ENCODE measurements at regions not wholly inside any gene's neighbourhood (a gene's known extent, or its start where the extent isn't known, plus 50 kb on each side); places are given as distances from the start of the nearest gene placed in this dataset.

DNA sequence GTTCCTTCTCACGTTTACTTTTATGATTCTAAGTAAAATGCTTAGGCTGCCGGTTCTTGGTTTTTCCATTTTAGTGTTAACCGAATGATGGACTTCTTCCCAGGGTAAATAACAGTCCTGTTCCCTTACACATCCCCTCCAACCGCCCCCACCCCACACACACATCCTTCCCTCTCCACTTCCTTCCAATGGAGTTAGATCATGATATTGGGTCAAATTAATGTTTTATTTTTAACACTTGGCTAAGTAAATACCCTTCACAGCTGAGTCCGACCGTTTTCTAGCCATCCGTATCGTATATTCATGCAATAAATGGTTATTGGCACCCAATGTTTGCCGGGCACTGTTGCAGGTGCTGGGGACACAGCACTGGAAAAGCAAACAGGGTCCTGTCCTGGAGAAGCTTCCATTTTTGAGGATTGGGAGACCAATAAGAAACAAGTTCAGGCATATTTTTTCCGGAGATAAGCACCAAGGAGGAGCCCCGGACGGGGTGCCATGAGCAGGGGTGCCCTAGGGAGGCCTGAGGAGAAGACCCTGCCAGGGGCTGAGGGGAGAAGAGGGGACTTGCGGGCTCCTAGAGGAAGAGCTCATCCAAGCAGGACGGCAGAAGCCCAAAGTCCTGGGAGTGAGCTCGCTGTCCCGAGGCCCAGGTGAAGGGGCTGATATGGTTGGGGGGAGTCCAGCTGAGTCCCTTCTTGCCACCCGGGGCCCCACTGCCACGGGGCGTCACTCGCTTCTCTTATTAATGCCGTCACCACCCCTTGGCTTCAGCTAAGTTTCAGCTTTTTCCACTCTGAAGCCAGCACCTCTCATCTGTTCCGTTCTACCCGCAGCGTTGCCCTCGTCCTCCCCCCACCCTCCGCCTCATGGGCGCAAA, 126.0 kb upstream of the RET start:
- DNase-seq (ENCODE audit: low read depth, low spot score) = no peak
- no peak overlapping the region for H3K27ac ChIP-seq

DNA sequence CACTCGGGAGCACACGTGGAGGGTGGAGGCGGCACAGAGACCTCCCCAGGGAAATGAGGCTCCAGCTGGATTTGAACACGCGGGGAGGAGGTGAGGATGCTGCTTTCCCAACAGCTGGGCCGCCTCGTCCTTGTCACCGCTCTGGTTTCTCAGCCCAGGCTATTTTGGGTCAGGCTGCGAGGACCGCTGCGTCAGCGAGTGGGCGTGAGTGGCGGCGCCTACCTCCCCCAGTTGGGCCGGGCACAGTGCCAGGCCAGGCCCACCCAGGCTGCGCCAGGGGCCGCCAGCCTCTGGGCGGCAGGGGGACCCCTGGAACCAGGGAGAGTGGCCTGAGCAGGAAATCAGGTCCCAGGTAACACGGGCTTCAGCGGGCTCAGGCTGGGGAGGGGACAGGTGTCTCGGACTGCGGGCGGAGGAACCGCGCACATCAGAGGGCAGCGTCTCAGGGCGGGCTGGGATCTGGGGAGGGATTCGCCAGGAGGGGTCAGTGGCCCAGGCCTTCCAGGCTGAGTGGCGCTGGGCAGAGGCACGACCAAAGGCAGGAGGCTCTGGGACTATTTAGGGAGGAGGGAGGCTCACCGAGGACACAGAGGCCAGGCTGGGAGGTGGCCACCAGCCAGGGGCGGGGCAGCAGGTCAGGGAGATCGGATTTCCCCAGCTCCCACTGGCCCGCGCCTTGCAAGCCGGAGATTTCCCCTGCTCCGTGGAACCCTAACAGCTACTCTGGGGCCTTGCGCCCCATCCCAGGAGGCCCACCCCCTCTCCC, 125.2 kb upstream of the RET start:
- no peak overlapping the region for H3K27ac ChIP-seq
- no peak for DNase-seq (ENCODE audit: low read depth, low spot score)

DNA sequence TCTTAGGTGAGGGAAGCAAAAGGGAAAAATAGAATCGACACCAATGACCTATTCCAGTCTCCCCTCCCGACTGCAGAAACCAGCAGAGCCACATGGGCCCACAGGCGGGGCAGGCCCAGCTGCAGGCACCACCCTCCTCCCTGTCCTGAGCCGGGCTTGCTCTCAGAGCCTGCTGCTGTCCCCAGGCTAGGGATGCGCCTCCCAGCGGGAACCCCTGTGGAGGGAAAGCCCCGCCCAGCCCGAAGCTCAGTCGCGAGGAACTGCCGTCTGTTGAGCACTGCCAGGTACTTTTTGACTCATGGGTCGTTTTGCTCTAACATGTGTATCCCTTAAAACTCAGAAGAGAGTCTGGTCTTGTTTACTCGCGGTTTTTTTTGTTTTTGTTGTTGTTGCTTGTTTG, 124.5 kb upstream of the RET start:
- peak; percentile 2 for DNase-seq (ENCODE audit: low read depth, low spot score)
- H3K27ac ChIP-seq = no peak overlapping the region

DNA sequence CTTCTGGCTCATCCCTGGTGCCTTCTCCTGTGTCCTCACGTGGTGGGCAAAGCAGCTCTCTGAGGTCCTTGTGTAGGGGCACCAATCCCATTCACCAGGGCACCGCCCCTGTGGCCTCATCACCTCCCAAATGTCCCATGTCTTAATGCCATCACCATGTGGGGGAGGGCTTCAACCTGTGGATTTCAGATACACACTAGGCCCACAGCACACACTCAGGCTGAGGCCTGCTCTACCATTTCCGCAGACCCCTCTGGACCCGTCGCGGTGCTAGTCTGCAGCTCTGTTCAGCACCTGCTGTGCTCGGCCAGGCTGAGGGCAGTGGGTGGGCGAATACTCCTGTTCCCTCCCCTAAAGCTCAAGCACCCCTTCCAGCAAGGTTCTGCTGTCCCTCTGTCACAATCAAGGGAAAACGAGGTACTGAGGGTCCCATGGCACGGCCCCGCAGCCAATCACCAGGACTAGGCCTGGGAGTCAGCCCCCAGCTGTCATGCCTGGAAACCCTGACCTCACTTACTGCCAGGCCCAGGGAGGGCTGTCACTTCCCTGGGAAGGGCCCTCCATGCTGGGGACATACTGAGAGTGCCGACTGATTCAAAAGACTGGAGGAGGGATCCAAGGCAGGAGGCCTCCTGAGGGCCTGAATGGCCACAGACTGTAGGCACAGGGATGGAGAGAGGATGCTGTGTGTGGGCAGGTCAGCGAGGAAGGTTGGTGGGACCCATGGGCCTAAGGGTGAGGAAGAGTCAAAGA, 123.8 kb upstream of the RET start:
- H3K27ac ChIP-seq = no peak overlapping the region
- no peak for DNase-seq (ENCODE audit: low read depth, low spot score)

DNA sequence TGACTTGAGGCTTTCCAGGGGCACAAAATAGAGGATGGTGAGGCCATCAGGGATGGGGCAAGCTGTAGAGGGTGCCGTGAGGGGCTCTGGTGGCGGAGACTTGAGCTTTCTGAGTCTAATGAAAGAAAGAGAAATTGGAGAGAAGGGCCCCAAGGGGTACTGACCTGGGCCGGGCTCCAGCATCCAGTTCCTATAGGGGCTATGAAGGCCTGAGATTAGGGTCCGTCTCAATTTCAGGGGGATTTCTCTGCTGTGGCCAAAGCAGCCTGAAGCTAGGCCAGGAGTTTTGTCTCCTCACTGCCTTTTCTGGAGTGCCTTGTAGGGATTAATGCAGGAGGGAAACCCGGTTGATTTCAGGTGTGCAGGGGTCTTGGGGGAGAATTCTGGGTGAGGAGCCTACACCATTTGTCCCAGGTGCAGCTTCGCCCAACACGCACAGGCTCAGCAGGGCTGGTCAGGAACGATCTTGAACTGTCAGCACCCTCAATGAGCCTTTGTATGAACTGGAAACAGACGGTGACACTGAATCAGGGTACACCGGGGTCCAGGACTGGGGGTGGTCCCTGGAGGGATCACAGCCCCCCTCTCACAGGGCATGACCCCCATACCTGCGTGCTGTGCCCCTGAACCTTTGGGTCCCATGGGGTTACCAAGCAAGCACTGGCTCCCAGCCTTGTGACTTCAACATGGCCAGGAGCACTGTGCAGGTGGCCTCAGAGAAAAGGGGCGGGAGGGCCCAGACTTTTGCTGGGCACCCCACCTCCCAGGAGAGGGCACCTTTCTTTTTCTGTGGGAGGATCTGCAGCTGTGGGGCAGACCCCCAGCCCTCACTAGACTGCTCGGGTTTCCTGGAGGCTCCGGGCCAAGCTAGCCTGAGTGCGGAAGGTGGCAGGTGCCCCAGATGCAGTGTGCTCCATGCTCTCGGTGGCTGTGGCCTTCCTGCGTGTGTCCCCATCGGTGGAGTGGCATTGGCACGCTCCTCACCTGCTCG, 122.9 kb upstream of the RET start:
- no peak overlapping the region for H3K27ac ChIP-seq
- no peak for DNase-seq (ENCODE audit: low read depth, low spot score)

DNA sequence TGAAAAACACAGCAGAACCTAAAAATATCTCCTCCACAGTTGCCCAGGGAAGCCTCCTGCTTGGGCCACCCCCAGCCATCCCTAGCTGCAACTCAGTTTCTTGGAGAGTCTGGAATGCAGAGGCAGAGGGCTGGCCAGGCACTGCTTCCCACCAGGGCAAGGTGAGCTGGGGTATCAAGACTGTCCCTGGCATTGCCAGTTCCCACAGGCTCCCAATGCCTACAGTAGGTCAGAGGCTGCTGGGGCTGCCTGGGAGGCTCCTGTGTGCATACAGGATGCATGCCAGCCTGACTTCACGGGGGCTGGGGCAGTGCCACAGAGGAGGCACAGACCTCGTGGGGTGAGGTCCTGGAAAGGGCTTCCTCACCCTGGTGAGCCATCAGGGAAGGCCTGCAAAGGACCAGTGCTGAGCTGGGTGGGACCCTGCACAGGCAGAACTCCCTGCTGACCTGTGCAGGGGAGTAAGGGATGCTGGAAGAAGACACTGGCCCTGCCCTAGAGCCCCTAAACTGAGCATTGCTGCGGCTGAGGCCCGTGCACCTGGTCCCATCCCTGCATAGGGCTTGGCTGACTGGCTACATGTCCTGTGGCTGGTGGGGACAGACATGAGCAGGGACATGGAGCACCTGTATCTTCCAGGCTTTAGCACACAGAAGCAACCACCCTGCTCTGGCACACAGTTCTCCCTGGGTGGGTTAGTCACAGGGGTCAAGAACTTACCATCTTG, 121.9 kb upstream of the RET start:
- no peak overlapping the region for H3K27ac ChIP-seq
- no peak for DNase-seq (ENCODE audit: low read depth, low spot score)

DNA sequence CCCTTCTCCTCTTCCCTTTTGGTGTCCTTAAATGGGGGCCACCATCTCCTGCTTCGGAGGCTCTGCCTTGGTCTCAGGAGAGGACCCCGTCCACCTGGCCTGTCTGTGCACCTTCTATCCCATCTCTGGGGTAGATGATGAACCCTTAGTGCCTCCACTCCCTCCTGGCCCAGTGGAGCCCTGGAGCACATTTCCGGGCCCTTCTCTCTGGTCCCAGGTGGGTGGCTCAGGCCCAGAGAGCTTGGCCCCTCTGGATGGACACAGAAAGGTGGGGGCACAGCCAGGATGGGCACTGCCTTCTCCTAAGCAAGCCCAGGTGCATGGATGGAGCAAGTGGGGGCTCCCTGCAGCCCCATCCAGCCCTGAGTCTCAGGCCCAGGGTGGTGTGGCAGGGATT, 121.4 kb upstream of the RET start:
- no peak for DNase-seq (ENCODE audit: low read depth, low spot score)
- no peak overlapping the region for H3K27ac ChIP-seq

DNA sequence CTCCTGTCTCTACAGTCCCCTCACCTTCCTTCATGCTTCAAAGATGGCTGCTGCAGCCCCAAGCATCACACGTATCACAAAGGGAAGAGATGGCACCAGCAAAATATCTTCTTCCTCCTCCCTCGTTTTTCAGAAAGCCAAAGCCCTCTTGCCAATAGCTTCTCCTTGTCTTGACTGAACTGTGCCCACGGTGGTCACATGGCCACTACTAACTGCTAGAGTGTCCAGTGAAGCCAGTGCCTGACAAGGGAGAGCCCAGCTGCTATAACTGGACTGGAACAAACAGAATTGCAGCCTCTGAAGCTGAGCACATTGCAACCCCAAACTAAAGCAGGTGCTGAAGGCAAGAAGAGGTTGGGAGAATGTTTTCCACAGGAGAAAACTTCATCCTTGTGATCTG, 120.8 kb upstream of the RET start:
- DNase-seq (ENCODE audit: low read depth, low spot score) = no peak
- no peak overlapping the region for H3K27ac ChIP-seq

DNA sequence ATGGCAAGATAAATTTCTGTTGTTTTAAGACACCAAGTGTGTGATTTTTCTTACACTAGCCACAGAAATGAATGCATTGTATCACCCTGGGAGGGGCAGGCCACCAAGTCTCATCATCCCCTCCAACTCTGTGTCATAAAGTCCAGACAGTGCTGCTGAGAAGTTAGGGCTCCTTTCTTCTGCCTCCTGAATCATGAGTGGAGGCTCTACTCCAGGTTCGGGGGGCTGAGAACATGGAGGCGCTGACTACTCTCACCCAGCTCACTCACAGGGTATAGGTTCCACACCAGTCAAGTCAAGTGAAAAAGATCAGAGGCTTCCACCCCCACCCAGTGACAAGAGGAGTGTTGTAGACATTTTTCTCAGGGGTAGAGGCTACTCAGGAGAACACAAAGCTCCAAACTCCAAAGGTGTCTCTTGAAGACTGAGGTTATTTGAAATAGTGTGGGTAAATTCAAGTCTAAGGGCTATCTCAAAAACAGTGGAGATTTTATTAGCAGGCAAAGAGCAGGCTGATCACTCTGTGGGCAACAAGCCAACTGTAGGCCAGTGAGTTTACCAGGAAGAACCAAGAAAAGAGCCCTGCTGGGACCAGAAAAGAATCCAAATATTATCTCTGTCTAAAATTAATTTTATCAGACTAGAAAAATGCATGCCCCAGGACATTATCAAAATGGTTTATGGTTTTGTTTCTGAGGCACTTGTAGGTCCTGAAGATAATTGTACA, 118.6 kb upstream of the RET start:
- DNase-seq (ENCODE audit: low read depth, low spot score) = no peak
- H3K27ac ChIP-seq = no peak overlapping the region

DNA sequence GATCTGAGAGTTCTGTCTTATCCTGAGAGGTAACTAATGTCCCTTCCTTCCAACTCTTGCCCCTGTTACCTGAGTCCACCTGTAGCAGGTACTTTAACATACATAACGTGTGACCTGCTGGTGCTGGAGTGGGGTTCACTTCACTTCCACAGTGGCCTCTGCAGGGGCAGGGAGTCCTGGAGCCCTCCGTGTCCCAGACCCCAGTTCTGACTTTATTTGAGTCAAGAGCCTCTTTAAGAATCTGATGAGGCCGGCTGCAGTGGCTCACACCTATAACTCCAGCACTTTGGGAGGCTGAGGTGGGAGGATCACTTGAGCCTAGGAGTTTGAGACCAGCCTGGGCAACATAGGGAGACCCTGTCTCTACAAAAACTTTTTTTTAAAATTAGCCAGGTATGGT, 117.0 kb upstream of the RET start:
- DNase-seq (ENCODE audit: low read depth, low spot score) = no peak
- no peak overlapping the region for H3K27ac ChIP-seq

DNA sequence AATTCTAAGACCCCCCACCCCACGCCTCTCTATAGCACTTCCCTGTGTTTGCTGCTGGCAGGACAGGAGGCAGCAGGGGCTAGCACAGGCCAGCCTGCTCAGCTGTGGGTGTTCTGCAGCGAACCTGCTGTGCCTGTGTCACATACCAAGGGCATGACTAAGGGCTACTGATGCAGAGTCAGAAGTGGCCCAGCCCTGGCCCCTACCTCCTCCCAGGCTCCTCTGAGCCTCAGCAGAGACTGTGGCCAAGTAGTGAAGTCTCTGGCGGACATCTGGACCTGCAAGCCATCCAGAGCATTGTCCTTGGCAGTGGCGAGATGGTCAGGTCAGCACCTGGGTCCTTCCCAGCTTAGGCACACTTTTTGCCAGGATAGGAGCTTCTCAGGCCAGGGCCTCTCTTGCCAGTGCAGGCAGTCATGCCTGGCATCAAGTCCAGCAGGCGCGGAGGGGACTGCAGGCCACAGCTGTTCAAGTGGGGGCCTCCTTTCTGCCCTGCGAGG, 116.3 kb upstream of the RET start:
- peak; percentile 33 for DNase-seq (ENCODE audit: low read depth, low spot score)
- no peak overlapping the region for H3K27ac ChIP-seq

DNA sequence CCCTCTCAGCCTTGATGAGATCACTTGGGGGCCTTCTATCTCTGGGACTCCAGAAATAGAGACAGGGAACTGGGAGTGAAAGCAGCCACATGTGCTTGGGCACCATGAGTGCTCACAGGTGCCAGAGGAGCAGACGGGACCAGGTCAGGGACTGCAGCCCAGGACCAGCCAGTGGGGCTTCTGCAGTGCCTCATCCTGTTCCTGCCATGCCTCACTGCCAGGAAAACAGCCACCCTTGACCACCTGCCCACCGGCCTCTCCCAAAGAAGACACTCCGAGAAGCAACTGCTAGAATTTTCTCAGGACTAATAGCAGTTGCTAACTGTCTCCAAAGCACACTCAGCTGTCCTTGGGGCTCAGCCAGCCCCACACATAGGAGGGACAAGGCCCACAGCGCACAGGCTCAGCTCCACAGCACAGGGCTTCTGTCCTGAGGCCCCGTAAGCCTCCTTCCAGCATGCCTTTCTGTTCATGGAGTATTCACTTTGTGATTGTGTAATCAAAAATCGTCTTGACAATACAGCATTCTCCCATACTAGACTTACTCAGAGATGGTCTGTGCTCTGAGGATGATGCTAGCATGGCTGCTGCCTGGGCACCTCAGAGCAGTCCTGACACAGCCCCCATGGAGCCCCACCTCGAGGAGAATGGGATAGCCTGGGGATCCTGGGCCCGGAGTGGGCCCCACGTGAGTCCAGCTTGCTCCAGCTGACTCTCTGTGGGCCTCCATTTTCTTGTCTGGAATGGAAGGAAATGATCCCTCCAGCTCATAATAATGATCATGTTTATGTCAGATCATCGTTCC, 115.7 kb upstream of the RET start:
- H3K27ac ChIP-seq = no peak overlapping the region
- no peak for DNase-seq (ENCODE audit: low read depth, low spot score)

DNA sequence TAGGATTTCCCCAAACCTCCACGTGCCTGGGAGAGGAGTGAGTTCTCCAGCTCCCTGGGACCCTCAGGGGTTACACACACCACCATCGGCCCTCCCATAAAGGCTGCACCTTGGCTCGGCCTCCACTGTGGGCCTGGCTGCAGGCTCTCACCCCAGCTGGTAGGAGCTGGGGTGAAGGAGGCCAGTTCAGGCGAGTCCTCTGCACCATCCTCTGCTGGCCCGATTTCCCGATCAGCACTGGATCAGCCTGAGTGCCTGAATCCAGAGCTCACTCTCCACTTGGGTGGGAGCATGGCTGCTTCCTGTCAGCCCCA, 115.1 kb upstream of the RET start:
- no peak overlapping the region for H3K27ac ChIP-seq
- DNase-seq (ENCODE audit: low read depth, low spot score) = no peak

DNA sequence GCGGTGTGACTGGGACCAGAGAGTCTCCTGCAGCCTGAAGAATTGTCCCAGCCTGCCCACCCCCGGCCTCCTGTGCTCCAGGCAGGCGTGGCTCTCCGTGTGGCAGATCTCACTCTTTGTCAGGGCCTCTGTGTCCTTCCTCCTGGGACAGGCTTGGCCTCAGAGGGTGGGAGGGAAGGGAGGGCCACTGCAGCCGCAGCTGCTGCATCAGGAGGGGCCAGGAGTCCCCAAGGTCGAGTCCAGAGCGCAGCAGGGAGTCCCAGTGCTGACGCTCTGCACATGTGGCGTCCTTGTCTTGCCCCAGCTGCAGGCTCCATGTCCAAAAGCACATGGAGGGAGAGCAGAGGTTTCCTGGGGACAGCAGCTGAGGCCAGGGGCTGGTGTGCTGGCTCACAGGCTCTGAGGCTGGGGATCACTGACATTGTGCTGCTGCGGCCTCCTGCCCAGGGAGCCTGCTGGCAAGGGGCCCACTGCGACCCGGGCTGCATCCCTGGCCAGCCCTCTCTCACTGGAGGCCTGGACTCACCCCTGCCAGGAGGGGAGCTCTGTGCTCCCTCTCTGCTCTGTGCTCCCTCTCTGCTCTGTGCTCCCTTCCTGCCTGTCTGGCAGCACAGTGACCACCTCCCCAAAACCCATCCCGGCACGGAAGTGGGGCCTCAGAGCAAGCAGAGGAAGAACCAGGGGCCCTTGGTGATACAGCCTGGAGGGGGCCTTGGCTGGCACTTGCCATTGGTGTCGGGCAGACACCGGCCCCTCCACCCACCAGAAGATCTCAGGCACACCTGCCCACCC, 114.6 kb upstream of the RET start:
- no peak for DNase-seq (ENCODE audit: low read depth, low spot score)
- no peak overlapping the region for H3K27ac ChIP-seq

DNA sequence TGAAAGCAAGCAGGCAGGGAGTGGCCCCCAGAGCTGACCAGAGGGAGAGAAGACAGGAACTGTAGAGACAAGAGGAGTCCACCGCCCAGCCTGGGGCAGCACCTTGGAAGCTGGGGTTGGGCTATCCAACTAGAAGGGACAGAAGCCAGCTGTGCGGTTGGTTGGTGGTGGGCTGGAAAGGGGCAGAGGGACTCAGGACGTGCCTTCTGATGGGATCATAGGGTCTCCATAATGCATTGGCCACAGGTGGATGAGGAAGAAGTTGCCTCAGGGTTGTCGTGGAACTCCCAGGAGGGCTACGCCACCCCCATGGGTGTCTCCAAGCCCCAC, 114.0 kb upstream of the RET start:
- no peak for DNase-seq (ENCODE audit: low read depth, low spot score)

DNA sequence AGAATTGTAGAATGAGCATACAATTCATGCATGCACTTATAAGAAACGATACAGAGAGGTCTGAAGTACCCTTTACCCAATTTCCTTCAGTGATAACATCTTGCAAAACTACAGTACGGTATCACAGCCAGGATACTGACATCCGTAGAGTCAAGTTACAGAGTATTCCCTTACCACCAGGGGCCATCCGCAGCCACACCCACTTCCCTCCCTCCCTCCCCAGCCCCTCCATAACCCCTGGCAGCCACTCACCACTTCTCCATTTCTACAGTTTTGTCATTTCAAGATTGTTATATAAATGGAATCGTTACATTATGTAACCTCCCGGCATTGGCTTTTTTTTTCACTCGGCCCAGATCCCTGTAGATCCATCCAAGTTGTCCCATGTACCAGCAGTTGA, 113.6 kb upstream of the RET start:
- H3K27ac ChIP-seq = no peak overlapping the region
- no peak for DNase-seq (ENCODE audit: low read depth, low spot score)

More for the DNA sequence above, 114.0 kb upstream of the RET start:
- no peak overlapping the region for H3K27ac ChIP-seq

DNA sequence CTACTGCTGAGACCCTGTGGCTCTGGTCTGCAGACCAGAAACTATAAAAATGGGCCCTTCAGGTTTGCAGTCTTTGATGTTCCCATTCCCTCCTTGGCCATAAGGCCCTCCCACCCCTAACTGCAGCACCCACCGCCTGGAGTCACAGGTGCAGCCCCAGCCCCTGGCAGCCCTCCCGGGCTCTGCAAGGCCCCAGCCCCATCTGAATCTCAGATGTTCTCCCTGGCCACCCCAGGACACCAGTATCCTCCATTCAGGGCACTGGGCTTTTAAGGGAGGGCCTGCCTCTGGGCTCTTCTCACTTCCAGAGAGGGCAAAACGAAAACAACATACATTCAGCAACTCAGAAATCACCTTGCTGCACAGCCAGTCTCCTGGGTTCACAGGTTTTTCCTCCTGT, 107.7 kb upstream of the RET start:
- no peak for DNase-seq (ENCODE audit: low read depth, low spot score)
- H3K27ac ChIP-seq = no peak overlapping the region
